ENCODE measurements at regions not wholly inside any gene's neighbourhood (a gene's known extent, or its start where the extent isn't known, plus 50 kb on each side); places are given as distances from the start of the nearest gene placed in this dataset.

DNA sequence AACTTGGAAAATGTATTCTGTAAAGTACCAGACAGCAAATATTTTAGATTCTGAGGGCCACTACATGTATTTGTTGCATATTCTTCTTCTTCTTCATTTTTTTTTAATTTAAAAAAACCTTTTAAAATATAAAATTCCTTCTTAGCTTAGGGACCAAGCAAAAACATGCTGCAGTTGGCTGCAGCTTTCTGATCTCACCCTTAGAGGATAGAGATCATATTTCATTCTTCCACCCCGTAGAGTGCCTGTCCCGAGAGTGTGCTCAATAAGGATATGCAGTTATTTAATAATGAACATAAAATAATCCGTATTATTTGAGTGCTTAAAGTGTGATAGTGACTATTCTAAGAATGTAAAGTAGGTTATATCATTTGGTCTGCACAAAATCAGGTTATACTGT lies 204.2 kb upstream of the CD180 start:
- Histone ChIP-seq H4K20me1 (ENCODE audit: insufficient read depth) (no peaks in the 10 kb centered on the region), H2AFZ (no peak overlapping the region), H3K9me2 (ENCODE audit: insufficient read depth) (no peaks in the 10 kb centered on the region), H3K27me3 (ENCODE audit: insufficient read depth, low read depth) (no peaks in the 10 kb centered on the region), H3K27ac (no peak overlapping the region), H3K36me3 (ENCODE audit: low read depth) (no peaks in the 10 kb centered on the region), H3F3A (ENCODE audit: insufficient read depth, low read depth) (no peaks in the 10 kb centered on the region), H3K9me3 (ENCODE audit: insufficient read depth, low read depth) (no peaks in the 10 kb centered on the region), H3K79me2 (ENCODE audit: low read depth) (no peaks in the 10 kb centered on the region), H3K4me1 (replicated peaks; ENCODE audit: insufficient read depth) (no peaks in the 10 kb centered on the region), H3K4me3 (no peak overlapping the region), H3K4me2 (no peak overlapping the region)
- intact Hi-C loops (cut with micrococcal nuclease; ENCODE audit: unreplicated experiment), result no loop called here
- no peak for DNase-seq
- POLR2A ChIA-PET (ENCODE audit: unreplicated experiment), result no interaction called here
- TF ChIP-seq, protein P1, sequence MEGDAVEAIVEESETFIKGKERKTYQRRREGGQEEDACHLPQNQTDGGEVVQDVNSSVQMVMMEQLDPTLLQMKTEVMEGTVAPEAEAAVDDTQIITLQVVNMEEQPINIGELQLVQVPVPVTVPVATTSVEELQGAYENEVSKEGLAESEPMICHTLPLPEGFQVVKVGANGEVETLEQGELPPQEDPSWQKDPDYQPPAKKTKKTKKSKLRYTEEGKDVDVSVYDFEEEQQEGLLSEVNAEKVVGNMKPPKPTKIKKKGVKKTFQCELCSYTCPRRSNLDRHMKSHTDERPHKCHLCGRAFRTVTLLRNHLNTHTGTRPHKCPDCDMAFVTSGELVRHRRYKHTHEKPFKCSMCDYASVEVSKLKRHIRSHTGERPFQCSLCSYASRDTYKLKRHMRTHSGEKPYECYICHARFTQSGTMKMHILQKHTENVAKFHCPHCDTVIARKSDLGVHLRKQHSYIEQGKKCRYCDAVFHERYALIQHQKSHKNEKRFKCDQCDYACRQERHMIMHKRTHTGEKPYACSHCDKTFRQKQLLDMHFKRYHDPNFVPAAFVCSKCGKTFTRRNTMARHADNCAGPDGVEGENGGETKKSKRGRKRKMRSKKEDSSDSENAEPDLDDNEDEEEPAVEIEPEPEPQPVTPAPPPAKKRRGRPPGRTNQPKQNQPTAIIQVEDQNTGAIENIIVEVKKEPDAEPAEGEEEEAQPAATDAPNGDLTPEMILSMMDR (conservative IDR thresholded peaks at IDR 0.05), result no peak
- no peak for TF ChIP-seq EZH2 (IDR thresholded peaks at IDR 0.05; ENCODE audit: low read depth)
- BruUV-seq (replicated peaks), result no TSS peak
- CTCF ChIA-PET, result no interaction called here

DNA sequence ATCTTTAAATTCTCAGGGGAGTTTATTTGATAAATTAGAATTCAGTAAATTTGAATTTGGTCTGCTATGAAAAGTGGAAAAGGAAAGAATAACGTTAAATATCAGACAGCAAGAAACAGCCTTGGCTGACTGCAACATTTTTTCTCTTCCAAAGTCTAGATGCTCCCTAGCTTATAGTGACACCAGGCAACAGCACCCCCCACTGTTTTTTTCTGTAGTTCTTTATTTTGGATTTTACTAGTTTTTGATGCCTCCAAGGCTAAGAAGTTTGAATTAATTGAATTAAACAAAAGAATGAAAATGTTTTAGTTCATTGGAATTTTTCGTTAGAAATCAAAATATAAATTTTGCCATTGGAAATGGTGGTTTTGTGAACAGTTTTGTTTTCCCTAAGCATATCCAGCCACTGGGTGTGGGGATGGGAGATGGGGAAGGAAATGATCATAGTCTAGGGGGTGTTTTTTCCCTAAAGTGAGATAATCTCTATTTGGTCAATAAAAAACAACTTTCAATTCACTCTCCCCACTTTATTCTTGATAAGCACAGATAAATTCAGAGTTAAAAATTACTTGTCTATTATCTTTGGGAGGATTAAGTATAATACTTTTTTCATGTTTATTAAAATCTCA lies 199.3 kb upstream of the CD180 start:
- no peaks in the 10 kb centered on the region for H3K9me3 ChIP-seq (ENCODE audit: insufficient read depth, low read depth)
- ChIA-PET CTCF (no interaction called here), POLR2A (ENCODE audit: unreplicated experiment) (no interaction called here)
- H3K36me3 ChIP-seq (ENCODE audit: low read depth), result no peaks in the 10 kb centered on the region
- TF ChIP-seq, protein P1 (conservative IDR thresholded peaks at IDR 0.05), result no peak
- no peak for TF ChIP-seq EZH2 (IDR thresholded peaks at IDR 0.05; ENCODE audit: low read depth)
- no peaks in the 10 kb centered on the region for H3K27me3 ChIP-seq (ENCODE audit: insufficient read depth, low read depth)
- H3K4me3 ChIP-seq, result no peak overlapping the region
- H3K4me2 ChIP-seq, result no peak overlapping the region
- intact Hi-C loops (cut with micrococcal nuclease; ENCODE audit: unreplicated experiment), result no loop called here
- no peak for DNase-seq
- no peaks in the 10 kb centered on the region for H4K20me1 ChIP-seq (ENCODE audit: insufficient read depth)
- no peaks in the 10 kb centered on the region for H3K4me1 ChIP-seq (replicated peaks; ENCODE audit: insufficient read depth)
- no peak overlapping the region for H3K27ac ChIP-seq
- H3K79me2 ChIP-seq (ENCODE audit: low read depth), result no peaks in the 10 kb centered on the region
- BruUV-seq (replicated peaks), result no TSS peak
- no peaks in the 10 kb centered on the region for H3F3A ChIP-seq (ENCODE audit: insufficient read depth, low read depth)
- no peaks in the 10 kb centered on the region; the same call in 1 of the 2 replicates for H3K9me2 ChIP-seq (ENCODE audit: insufficient read depth)
- H2AFZ ChIP-seq, result no peak overlapping the region

- Histone ChIP-seq H3K4me2 (no peak overlapping the region), H3F3A (ENCODE audit: insufficient read depth, low read depth) (no peaks in the 10 kb centered on the region), H3K4me1 (replicated peaks; ENCODE audit: insufficient read depth) (no peaks in the 10 kb centered on the region), H3K36me3 (ENCODE audit: low read depth) (no peaks in the 10 kb centered on the region), H3K9me3 (ENCODE audit: insufficient read depth, low read depth) (no peaks in the 10 kb centered on the region), H3K27ac (no peak overlapping the region), H3K27me3 (ENCODE audit: insufficient read depth, low read depth) (no peaks in the 10 kb centered on the region), H2AFZ (no peak overlapping the region), H4K20me1 (ENCODE audit: insufficient read depth) (no peaks in the 10 kb centered on the region), H3K9me2 (ENCODE audit: insufficient read depth) (no peaks in the 10 kb centered on the region; the same call in 1 of the 2 replicates), H3K79me2 (ENCODE audit: low read depth) (no peaks in the 10 kb centered on the region), H3K4me3 (no peak overlapping the region)
- BruUV-seq (replicated peaks), result no TSS peak
- ChIA-PET CTCF (no interaction called here), POLR2A (ENCODE audit: unreplicated experiment) (no interaction called here)
- no peak for DNase-seq
- intact Hi-C loops (cut with micrococcal nuclease; ENCODE audit: unreplicated experiment), result no loop called here
- no peak for TF ChIP-seq EZH2 (IDR thresholded peaks at IDR 0.05; ENCODE audit: low read depth)
Observed at GRCh38 chr5:67393211-67393610, 196.6 kb upstream of the CD180 start.

- Histone ChIP-seq H3K36me3 (ENCODE audit: low read depth) (no peaks in the 10 kb centered on the region), H3K79me2 (ENCODE audit: low read depth) (no peaks in the 10 kb centered on the region), H4K20me1 (ENCODE audit: insufficient read depth) (no peaks in the 10 kb centered on the region), H3F3A (ENCODE audit: insufficient read depth, low read depth) (no peaks in the 10 kb centered on the region), H3K9me2 (ENCODE audit: insufficient read depth) (no peaks in the 10 kb centered on the region; the same call in 1 of the 2 replicates), H3K27me3 (ENCODE audit: insufficient read depth, low read depth) (no peaks in the 10 kb centered on the region), H3K4me3 (no peak overlapping the region), H3K4me2 (no peak overlapping the region), H2AFZ (no peak overlapping the region), H3K27ac (no peak overlapping the region), H3K9me3 (ENCODE audit: insufficient read depth, low read depth) (no peaks in the 10 kb centered on the region), H3K4me1 (replicated peaks; ENCODE audit: insufficient read depth) (no peaks in the 10 kb centered on the region)
- DNase-seq, result no peak
- intact Hi-C loops (cut with micrococcal nuclease; ENCODE audit: unreplicated experiment), result no loop called here
- no peak for TF ChIP-seq EZH2 (IDR thresholded peaks at IDR 0.05; ENCODE audit: low read depth)
- TF ChIP-seq, protein P1 (conservative IDR thresholded peaks at IDR 0.05), result no peak
- CTCF ChIA-PET, result no interaction called here
- POLR2A ChIA-PET (ENCODE audit: unreplicated experiment), result no interaction called here
- BruUV-seq (replicated peaks), result no TSS peak
Observed at GRCh38 chr5:67390935-67391334, 194.3 kb upstream of the CD180 start.
